Ectodermal cell (in vitro differentiated cells): ENCODE measurements at regions not wholly inside any gene's neighbourhood (a gene's known extent, or its start where the extent isn't known, plus 50 kb on each side); places are given as distances from the start of the nearest gene placed in this dataset.
"Not testable (repeated sequence)": the region's sequence is repeated elsewhere in the genome, so short reads cannot be mapped to it uniquely, and the experiment has no call there.

Experiments
- H3K27ac ChIP-seq: 2 replicates; pipeline ENCODE4 v1.7.0; 2013; ENCODE audit warnings: mild to moderate bottlenecking, low read depth, low read length; ENCODE audit not compliant: insufficient read depth, poor library complexity, severe bottlenecking
- H3K27me3 ChIP-seq: 2 replicates; pipeline ENCODE4 v1.7.0; 2013; ENCODE audit warnings: mild to moderate bottlenecking, low read length; ENCODE audit not compliant: insufficient read depth, control insufficient read depth, poor library complexity, severe bottlenecking
- H3K36me3 ChIP-seq: one replicate; pipeline ENCODE4 v1.7.0; 2013; ENCODE audit warnings: low read length; ENCODE audit not compliant: control insufficient read depth, insufficient read depth
- H3K4me1 ChIP-seq: one replicate; pipeline ENCODE4 v1.7.0; 2013; ENCODE audit warnings: low read length; ENCODE audit not compliant: control insufficient read depth, insufficient read depth
- H3K4me3 ChIP-seq: 2 replicates; pipeline ENCODE4 v1.7.0; 2013; ENCODE audit warnings: low read depth, low read length, control low read depth; ENCODE audit not compliant: insufficient read depth
- H3K9me3 ChIP-seq: 2 replicates; pipeline ENCODE4 v1.7.0; 2013; ENCODE audit warnings: mild to moderate bottlenecking, low read length, moderate library complexity; ENCODE audit not compliant: control insufficient read depth
- WGBS, 2 experiments: methylation state at CpG; one replicate each; pipeline ENCODE4 v1.1.7; 2013; ENCODE audit warnings: missing lambda C conversion rate in 2 of 2; 5-methylcytosine and 5-hydroxymethylcytosine counted together

DNA sequence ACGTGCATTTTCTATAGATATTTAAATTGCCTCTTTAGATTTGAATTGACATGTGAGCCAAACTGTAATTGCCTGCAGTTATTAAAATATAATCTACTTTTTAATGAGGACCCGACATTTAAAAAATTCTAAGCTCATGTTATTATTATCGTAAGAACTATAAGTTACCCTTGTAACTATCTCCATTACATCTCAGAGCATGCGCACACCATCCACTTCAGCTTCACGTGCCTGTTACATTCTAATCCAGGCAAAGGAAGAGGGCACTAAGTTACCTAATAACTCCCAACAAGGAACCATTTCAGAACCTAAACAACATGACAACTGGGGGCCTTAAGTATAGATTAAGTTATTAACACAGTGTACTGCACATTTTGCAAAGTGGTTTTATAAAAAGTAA lies 509.0 kb upstream of the DPP6 start:
- H3K4me1 ChIP-seq: no peaks in the 10 kb centered on the region
- peaks cover 12% of the 10 kb centered on the region for H3K9me3 ChIP-seq
- H3K4me3 ChIP-seq: no peak overlapping the region
- no peak overlapping the region for H3K27ac ChIP-seq
- 86 to 89% methylated on average over 4 of the region's 5 CpGs for WGBS, 2 experiments
- no peaks in the 10 kb centered on the region for H3K36me3 ChIP-seq
- H3K27me3 ChIP-seq: no peaks in the 10 kb centered on the region

DNA sequence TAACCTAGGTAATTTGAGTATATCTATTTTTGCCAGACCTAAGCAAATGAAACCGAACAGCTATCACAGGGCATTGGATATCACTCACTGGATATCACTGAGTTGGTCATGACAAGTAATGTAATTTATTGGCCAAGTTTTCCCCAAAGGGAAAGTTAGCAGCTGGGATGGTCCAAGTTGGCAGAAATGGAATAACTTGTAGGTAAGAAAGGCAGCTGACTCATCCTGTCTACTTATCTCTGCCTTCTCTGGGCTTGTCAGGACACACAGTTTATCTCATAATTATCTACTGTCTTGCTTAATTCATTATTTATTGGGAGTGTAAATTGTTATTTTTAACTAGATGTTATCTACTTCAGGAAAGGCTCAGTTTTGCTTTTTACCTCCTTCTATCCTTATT lies 502.0 kb upstream of the DPP6 start:
- no peaks in the 10 kb centered on the region for H3K36me3 ChIP-seq
- peaks cover 22% of the 10 kb centered on the region for H3K9me3 ChIP-seq
- no peaks in the 10 kb centered on the region for H3K27me3 ChIP-seq
- WGBS, 2 experiments: 60 to 70% methylated on average over 1 of the region's 1 CpG
- no peak overlapping the region for H3K4me3 ChIP-seq
- H3K27ac ChIP-seq: no peak overlapping the region
- no peaks in the 10 kb centered on the region for H3K4me1 ChIP-seq

- peaks cover 9% of the 10 kb centered on the region for H3K9me3 ChIP-seq
- H3K36me3 ChIP-seq: no peaks in the 10 kb centered on the region
- H3K4me3 ChIP-seq: no peak overlapping the region
- no peak overlapping the region for H3K27ac ChIP-seq
- 52 to 73% methylated on average over 2 to 5 of the region's 6 CpGs for WGBS, 2 experiments
- no peaks in the 10 kb centered on the region for H3K27me3 ChIP-seq
- no peaks in the 10 kb centered on the region for H3K4me1 ChIP-seq
These were observed 487.8 kb upstream of the DPP6 start for GRCh38 chr7:153564391-153564790.

- no peaks in the 10 kb centered on the region for H3K36me3 ChIP-seq
- H3K27me3 ChIP-seq: no peaks in the 10 kb centered on the region
- 81 to 82% methylated on average over 6 of the region's 6 CpGs for WGBS, 2 experiments
- peaks cover 9% of the 10 kb centered on the region for H3K9me3 ChIP-seq
- H3K4me3 ChIP-seq: no peak overlapping the region
- H3K4me1 ChIP-seq: no peaks in the 10 kb centered on the region
- no peak overlapping the region for H3K27ac ChIP-seq
These were observed 485.9 kb upstream of the DPP6 start for GRCh38 chr7:153566324-153566723.

DNA sequence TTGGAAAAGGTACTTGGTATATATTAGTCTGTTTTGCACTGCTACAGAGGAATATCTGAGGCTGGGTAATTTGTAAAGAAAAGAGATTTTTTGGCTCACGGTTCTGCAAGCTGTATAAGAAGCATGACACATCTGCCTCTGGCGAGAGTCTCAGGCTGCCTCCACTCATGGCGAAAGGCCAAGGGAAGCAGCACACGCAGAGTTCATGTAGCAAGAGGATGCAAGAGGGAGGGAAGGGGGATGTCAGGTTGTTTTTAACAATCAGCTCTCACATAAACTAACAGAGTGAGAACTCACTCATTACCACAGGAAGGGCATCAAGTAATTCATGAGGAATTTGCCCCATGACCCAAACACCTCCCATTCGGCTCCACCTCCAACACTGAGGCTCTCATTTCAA lies 484.8 kb upstream of the DPP6 start:
- WGBS, 2 experiments: 80 to 88% methylated on average over 5 of the region's 5 CpGs
- no peak overlapping the region for H3K27ac ChIP-seq
- H3K4me3 ChIP-seq: no peak overlapping the region
- H3K4me1 ChIP-seq: no peaks in the 10 kb centered on the region
- peaks cover 9% of the 10 kb centered on the region for H3K9me3 ChIP-seq
- no peaks in the 10 kb centered on the region for H3K36me3 ChIP-seq
- H3K27me3 ChIP-seq: no peaks in the 10 kb centered on the region

DNA sequence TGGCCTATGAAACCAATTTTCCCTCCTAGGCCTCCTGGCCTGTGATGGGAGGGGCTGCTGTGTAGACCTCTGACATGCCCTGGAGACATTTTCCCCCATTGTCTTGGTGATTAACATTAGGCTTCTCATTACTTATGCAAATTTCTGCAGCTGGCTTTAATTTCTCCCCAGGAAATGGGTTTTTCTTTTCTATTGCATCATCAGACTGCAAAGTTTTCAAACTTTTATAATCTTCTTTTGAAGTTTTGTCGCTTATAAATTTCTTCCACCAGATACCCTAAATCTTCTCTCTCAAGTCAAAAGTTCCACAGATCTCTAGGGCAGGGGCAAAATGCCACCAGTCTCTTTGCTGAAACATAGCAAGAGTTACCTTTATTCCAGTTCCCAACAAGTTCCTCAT lies 482.7 kb upstream of the DPP6 start:
- H3K27ac ChIP-seq, H3K36me3 ChIP-seq, H3K4me3 ChIP-seq, H3K27me3 ChIP-seq, H3K4me1 ChIP-seq: not testable (repeated sequence)
- 79 to 83% methylated on average over 1 of the region's 1 CpG for WGBS, 2 experiments
- peaks cover 12% of the 10 kb centered on the region for H3K9me3 ChIP-seq

- no peaks in the 10 kb centered on the region for H3K4me1 ChIP-seq
- 86 to 88% methylated on average over 1 of the region's 1 CpG for WGBS, 2 experiments
- no peak overlapping the region for H3K4me3 ChIP-seq
- H3K27ac ChIP-seq: no peak overlapping the region
- H3K36me3 ChIP-seq: no peaks in the 10 kb centered on the region
- no peaks in the 10 kb centered on the region for H3K27me3 ChIP-seq
- peaks cover 12% of the 10 kb centered on the region for H3K9me3 ChIP-seq
These were observed 476.1 kb upstream of the DPP6 start for GRCh38 chr7:153576096-153576495.

- Histone ChIP-seq H3K9me3 (peaks cover 21% of the 10 kb centered on the region), H3K4me1 (no peaks in the 10 kb centered on the region)
These were observed 470.8 kb upstream of the DPP6 start for GRCh38 chr7:153581419-153581818.

GRCh38 chr7:153584132-153584531 lies 468.1 kb upstream of the DPP6 start:
- Histone ChIP-seq H3K9me3 (peaks cover 17% of the 10 kb centered on the region), H3K4me1 (no peaks in the 10 kb centered on the region), H3K27ac (no peak overlapping the region), H3K36me3 (no peaks in the 10 kb centered on the region), H3K27me3 (no peaks in the 10 kb centered on the region), H3K4me3 (no peak overlapping the region)
- WGBS, 2 experiments: 81 to 82% methylated on average over 3 of the region's 3 CpGs

More at GRCh38 chr7:153581419-153581818, 470.8 kb upstream of the DPP6 start:
- no peak overlapping the region for H3K27ac ChIP-seq
- no peaks in the 10 kb centered on the region for H3K27me3 ChIP-seq
- no peaks in the 10 kb centered on the region for H3K36me3 ChIP-seq
- 51 to 57% methylated on average over 3 of the region's 3 CpGs for WGBS, 2 experiments
- no peak overlapping the region for H3K4me3 ChIP-seq

- peaks cover 14% of the 10 kb centered on the region for H3K9me3 ChIP-seq
These were observed 463.6 kb upstream of the DPP6 start for GRCh38 chr7:153588586-153588985.

GRCh38 chr7:153590136-153590535 lies 462.1 kb upstream of the DPP6 start:
- Histone ChIP-seq H3K27ac (no peak overlapping the region), H3K4me3 (no peak overlapping the region), H3K4me1 (no peaks in the 10 kb centered on the region), H3K36me3 (no peaks in the 10 kb centered on the region), H3K27me3 (no peaks in the 10 kb centered on the region), H3K9me3 (peaks cover 2% of the 10 kb centered on the region)
- 86 to 87% methylated on average over 16 of the region's 16 CpGs for WGBS, 2 experiments

More at GRCh38 chr7:153588586-153588985, 463.6 kb upstream of the DPP6 start:
- Histone ChIP-seq H3K27ac (no peak overlapping the region), H3K27me3 (no peaks in the 10 kb centered on the region), H3K4me3 (no peak overlapping the region), H3K4me1 (no peaks in the 10 kb centered on the region), H3K36me3 (no peaks in the 10 kb centered on the region)
- 70 to 85% methylated on average over 5 of the region's 5 CpGs for WGBS, 2 experiments
